Neural crest cell (in vitro differentiated cells): ENCODE measurements at regions not wholly inside any gene's neighbourhood (a gene's known extent, or its start where the extent isn't known, plus 50 kb on each side); places are given as distances from the start of the nearest gene placed in this dataset.

ENCODE experiments used
- DNase-seq: peaks from one replicate; pipeline ENCODE4 v3.0.0; 2021; ENCODE audit warnings: low read depth, mixed read lengths, low spot score
- H3K27ac Mint-ChIP-seq: one replicate; pipeline ENCODE4 v1.8.0; 2021; ENCODE audit warnings: mild to moderate bottlenecking, mixed read lengths; ENCODE audit not compliant: unreplicated experiment
- H3K27me3 Mint-ChIP-seq: 2 replicates; pipeline ENCODE4 v1.8.0; 2021; ENCODE audit warnings: low read depth, mild to moderate bottlenecking, mixed read lengths
- H3K36me3 Mint-ChIP-seq: 2 replicates; pipeline ENCODE4 v1.8.0; 2021; ENCODE audit warnings: low read depth, mild to moderate bottlenecking, mixed read lengths
- H3K4me1 Mint-ChIP-seq: 2 replicates; pipeline ENCODE4 v1.8.0; 2021; ENCODE audit warnings: mixed read lengths
- H3K4me3 Mint-ChIP-seq: one replicate; pipeline ENCODE4 v1.8.0; 2021; ENCODE audit warnings: mild to moderate bottlenecking, mixed read lengths
- H3K9me3 Mint-ChIP-seq: 2 replicates; pipeline ENCODE4 v1.8.0; 2021; ENCODE audit warnings: mixed read lengths
- CTCF ChIP-seq: fragments of 200-600 bp; sonication (generic); conservative IDR thresholded peaks from 2 replicates; pipeline ENCODE4 v1.5.0; 2021; ENCODE audit warnings: antibody characterized with exemption, mild to moderate bottlenecking

- H3K36me3 Mint-ChIP-seq = no peaks in the 10 kb centered on the region
- no peak overlapping the region for H3K4me3 Mint-ChIP-seq
- no peak for DNase-seq
- H3K4me1 Mint-ChIP-seq = no peaks in the 10 kb centered on the region
- H3K27me3 Mint-ChIP-seq = no peaks in the 10 kb centered on the region
- no peaks in the 10 kb centered on the region for H3K9me3 Mint-ChIP-seq
- TF ChIP-seq CTCF = no peak
- H3K27ac Mint-ChIP-seq = no peak overlapping the region
Observed at GRCh38 chr1:194795917-194796593, 1609.6 kb upstream of the B3GALT2 start.

DNA sequence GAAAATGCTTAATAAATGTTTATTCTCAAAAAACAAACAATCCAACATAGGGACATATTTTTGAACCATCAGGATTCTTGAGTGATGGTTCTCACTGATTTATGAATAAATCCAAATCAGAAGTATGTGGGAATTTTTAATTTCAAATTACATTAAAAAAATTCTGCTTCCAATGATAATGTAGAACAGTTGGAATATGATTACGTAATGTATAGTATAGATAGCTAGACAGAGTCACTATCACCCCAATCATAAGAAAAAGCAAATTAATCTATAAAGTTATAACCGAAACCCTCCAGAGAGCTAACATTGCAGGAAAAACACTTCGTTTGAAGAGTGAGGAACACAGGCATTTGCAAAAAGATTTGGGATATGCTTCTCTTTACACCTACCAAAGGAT lies 1600.6 kb upstream of the B3GALT2 start:
- no peaks in the 10 kb centered on the region for H3K27me3 Mint-ChIP-seq
- no peaks in the 10 kb centered on the region for H3K36me3 Mint-ChIP-seq
- peaks cover 4% of the 10 kb centered on the region for H3K9me3 Mint-ChIP-seq
- no peak overlapping the region for H3K4me3 Mint-ChIP-seq
- H3K4me1 Mint-ChIP-seq = no peaks in the 10 kb centered on the region
- no peak overlapping the region for H3K27ac Mint-ChIP-seq
- no peak for DNase-seq
- TF ChIP-seq CTCF = no peak

DNA sequence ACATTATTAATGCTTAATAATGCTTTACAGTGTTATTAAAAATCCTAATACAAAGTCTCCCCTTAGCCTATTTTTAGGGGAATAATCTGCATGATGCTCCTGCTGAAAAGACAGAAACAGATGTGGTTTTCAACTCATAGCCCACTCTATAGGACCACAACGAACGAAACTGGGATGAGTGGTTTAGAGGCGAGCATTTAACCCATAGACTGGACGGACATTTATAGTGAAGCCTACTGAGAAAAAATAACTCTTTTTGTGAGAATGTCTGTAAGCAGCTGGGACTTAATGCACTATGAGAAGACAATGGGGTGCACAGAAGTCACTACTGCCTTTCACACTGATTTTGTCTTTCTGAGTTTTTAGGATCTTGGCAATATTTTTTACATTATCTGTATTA lies 1599.6 kb upstream of the B3GALT2 start:
- no peaks in the 10 kb centered on the region for H3K36me3 Mint-ChIP-seq
- H3K9me3 Mint-ChIP-seq = peaks cover 7% of the 10 kb centered on the region
- H3K27me3 Mint-ChIP-seq = no peaks in the 10 kb centered on the region
- no peak for DNase-seq
- H3K4me1 Mint-ChIP-seq = no peaks in the 10 kb centered on the region
- H3K4me3 Mint-ChIP-seq = no peak overlapping the region
- no peak for TF ChIP-seq CTCF
- no peak overlapping the region for H3K27ac Mint-ChIP-seq

- H3K27me3 Mint-ChIP-seq = no peaks in the 10 kb centered on the region
- no peak for DNase-seq
- H3K27ac Mint-ChIP-seq = no peak overlapping the region
- H3K4me1 Mint-ChIP-seq = no peaks in the 10 kb centered on the region
- no peaks in the 10 kb centered on the region for H3K36me3 Mint-ChIP-seq
- peaks cover 16% of the 10 kb centered on the region for H3K9me3 Mint-ChIP-seq
- H3K4me3 Mint-ChIP-seq = no peak overlapping the region
- no peak for TF ChIP-seq CTCF
Observed at GRCh38 chr1:194776657-194777056, 1590.2 kb upstream of the B3GALT2 start.

- peaks cover 9% of the 10 kb centered on the region for H3K9me3 Mint-ChIP-seq
- H3K4me3 Mint-ChIP-seq = no peak overlapping the region
- no peaks in the 10 kb centered on the region for H3K27me3 Mint-ChIP-seq
- TF ChIP-seq CTCF = no peak
- no peak overlapping the region for H3K27ac Mint-ChIP-seq
- H3K36me3 Mint-ChIP-seq = no peaks in the 10 kb centered on the region
- H3K4me1 Mint-ChIP-seq = no peaks in the 10 kb centered on the region
- DNase-seq = no peak
Observed at GRCh38 chr1:194774535-194774934, 1588.1 kb upstream of the B3GALT2 start.
